ENCODE measurements at regions not wholly inside any gene's neighbourhood (a gene's known extent, or its start where the extent isn't known, plus 50 kb on each side); places are given as distances from the start of the nearest gene placed in this dataset.

DNA sequence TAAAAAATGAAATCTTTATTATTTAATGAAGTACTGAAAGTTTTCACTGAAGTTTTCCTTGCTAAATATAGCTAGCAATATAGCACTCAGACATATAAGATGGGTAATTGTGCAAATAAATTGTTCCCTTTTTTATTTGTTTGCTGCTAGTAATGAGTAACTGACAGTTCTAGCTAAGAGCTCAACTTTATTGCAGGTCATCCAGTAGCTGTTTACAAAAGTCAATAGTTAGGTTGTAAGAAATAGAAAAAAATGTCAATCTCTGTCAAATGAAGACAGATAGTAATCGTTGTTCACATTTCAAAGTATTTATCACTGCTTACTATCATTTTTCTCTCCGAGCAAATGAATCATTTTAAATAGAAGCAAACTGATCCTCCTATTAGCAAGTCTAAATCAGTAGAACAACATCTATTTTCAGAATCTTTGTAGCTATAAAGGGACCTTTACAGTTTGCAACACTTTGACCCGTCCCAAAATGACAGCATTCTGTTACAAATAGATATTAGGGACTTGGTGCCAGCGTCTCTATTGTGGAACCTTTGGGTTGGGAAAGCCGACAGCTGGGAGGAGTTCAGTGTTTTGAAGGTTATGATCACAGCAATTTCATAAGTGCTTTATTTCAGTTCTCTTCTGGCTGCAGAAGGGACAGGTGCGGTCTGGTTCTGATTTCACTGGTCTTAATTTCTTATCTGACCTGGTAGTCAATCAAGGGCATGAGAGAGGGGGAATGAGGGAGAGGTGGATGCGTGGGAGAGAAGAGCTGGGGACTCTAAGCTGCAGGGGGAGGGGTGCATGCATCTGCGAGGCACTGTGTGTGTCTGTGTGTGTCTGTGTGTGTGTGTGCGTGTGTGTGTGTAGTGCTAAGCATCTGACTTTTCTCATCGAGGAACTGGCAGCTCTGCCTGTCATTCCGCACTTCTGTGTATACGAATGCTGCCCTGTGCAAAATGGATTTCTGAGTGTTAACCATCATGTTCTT is 227.9 kb upstream of the PITX2 start:
- Histone ChIP-seq H3K27me3 (no peaks in the 10 kb centered on the region), H3K4me1 (peaks cover 13% of the 10 kb centered on the region), H3K9me3 (no peaks in the 10 kb centered on the region), H3K36me3 (replicated peaks in 1 of 2; ENCODE audit: insufficient read depth in 1 of 2, low read depth in 2 of 2) (no peaks in the 10 kb centered on the region), H3K27ac (no peak overlapping the region), H3K4me3 (no peak overlapping the region)
- ATAC-seq (peak; percentile 62), DNase-seq (peak; percentile 13 to 56 (median 32))
- intact Hi-C loops (cut with DNase I) = no loop called here
- WGBS, 2 donors = 8 to 9% methylated on average over 12 of the region's 12 CpGs
- TF ChIP-seq, protein P1, sequence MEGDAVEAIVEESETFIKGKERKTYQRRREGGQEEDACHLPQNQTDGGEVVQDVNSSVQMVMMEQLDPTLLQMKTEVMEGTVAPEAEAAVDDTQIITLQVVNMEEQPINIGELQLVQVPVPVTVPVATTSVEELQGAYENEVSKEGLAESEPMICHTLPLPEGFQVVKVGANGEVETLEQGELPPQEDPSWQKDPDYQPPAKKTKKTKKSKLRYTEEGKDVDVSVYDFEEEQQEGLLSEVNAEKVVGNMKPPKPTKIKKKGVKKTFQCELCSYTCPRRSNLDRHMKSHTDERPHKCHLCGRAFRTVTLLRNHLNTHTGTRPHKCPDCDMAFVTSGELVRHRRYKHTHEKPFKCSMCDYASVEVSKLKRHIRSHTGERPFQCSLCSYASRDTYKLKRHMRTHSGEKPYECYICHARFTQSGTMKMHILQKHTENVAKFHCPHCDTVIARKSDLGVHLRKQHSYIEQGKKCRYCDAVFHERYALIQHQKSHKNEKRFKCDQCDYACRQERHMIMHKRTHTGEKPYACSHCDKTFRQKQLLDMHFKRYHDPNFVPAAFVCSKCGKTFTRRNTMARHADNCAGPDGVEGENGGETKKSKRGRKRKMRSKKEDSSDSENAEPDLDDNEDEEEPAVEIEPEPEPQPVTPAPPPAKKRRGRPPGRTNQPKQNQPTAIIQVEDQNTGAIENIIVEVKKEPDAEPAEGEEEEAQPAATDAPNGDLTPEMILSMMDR (IDR thresholded peaks at IDR 0.05) = no peak
- no peak for TF ChIP-seq POLR2A (IDR thresholded peaks at IDR 0.05)

DNA sequence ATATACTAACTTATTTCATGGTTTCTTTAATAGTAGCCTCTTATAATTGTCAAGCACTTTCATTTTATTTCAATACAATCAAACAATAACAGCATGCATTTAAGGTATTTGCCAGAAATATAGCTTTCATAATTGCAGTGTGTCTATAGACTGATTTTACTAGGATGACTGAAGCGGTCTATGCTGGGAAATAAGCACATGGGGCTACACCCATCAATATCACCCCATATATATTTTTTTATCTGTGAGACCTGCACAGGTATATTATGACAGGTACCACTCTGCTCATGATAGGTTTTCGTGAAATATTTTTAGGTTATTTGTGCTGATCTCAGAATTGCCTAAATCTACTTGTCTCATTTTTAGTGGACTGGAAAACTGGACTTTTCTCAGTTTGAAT is 229.1 kb upstream of the PITX2 start:
- Histone ChIP-seq H3K27ac (no peak overlapping the region), H3K36me3 (replicated peaks in 1 of 2; ENCODE audit: insufficient read depth in 1 of 2, low read depth in 2 of 2) (no peaks in the 10 kb centered on the region), H3K9me3 (no peaks in the 10 kb centered on the region), H3K27me3 (no peaks in the 10 kb centered on the region), H3K4me3 (no peak overlapping the region), H3K4me1 (peaks cover 13% of the 10 kb centered on the region)
- TF ChIP-seq, protein P1 (IDR thresholded peaks at IDR 0.05) = no peak
- ATAC-seq = no peak
- WGBS, 2 donors = 90 to 92% methylated on average over 2 of the region's 2 CpGs
- intact Hi-C loops (cut with DNase I) = no loop called here
- no peak for DNase-seq

DNA sequence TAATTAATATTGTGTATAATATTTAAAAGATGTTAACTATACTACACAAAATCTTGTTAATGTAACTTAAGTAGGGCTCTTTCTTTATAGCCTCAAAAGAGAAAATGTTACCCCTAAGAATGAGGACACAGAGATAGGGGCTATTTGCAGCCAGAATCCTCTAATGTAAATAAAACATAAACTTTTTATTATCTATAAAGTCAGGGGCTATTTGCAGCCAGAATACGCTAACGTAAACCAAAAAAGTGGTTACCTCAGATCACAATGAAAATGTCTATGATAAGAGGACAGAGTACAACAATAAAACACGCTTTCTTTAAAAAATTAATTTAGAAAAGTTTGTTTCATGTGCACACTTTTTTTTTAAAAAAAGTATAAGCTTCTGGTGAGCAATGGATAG is 229.9 kb upstream of the PITX2 start:
- DNase-seq = no peak
- Histone ChIP-seq H3K27me3 (no peaks in the 10 kb centered on the region), H3K4me1 (peaks cover 13% of the 10 kb centered on the region), H3K4me3 (no peak overlapping the region), H3K27ac (no peak overlapping the region), H3K9me3 (no peaks in the 10 kb centered on the region), H3K36me3 (replicated peaks in 1 of 2; ENCODE audit: insufficient read depth in 1 of 2, low read depth in 2 of 2) (no peaks in the 10 kb centered on the region)
- 86 to 94% methylated on average over 3 of the region's 3 CpGs for WGBS, 2 donors
- intact Hi-C loops (cut with DNase I) = no loop called here
- TF ChIP-seq, protein P1 (IDR thresholded peaks at IDR 0.05) = no peak
- no peak for TF ChIP-seq POLR2A (IDR thresholded peaks at IDR 0.05)
- ATAC-seq = no peak

DNA sequence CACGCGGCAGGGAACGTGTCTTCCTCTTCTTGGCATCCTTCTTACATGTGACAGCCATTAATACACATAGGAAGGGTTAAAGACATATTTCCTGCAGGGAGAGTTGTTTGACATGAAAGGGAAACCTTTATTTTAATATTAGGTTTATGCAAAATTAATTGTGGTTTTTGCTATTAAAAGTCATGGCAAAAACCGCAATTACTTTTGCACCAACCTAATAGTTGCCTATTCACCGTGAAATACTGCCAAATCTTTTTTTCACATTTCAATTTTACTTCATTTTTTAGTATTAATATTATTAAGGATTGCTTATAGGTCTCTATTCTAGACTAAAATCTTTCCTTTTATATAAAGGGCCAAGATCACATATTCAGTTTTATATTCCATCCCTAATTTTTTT is 230.4 kb upstream of the PITX2 start:
- Histone ChIP-seq H3K9me3 (no peaks in the 10 kb centered on the region), H3K27ac (no peak overlapping the region), H3K27me3 (no peaks in the 10 kb centered on the region), H3K4me1 (peaks cover 13% of the 10 kb centered on the region), H3K36me3 (replicated peaks in 1 of 2; ENCODE audit: insufficient read depth in 1 of 2, low read depth in 2 of 2) (no peaks in the 10 kb centered on the region), H3K4me3 (no peak overlapping the region)
- WGBS, 2 donors = 81 to 85% methylated on average over 5 of the region's 5 CpGs
- ATAC-seq (no peak), DNase-seq (no peak)
- no peak for TF ChIP-seq POLR2A (IDR thresholded peaks at IDR 0.05)
- TF ChIP-seq, protein P1 (IDR thresholded peaks at IDR 0.05) = no peak
- intact Hi-C loops (cut with DNase I) = no loop called here
